ENCODE measurements at regions not wholly inside any gene's neighbourhood (a gene's known extent, or its start where the extent isn't known, plus 50 kb on each side); places are given as distances from the start of the nearest gene placed in this dataset.

DNA sequence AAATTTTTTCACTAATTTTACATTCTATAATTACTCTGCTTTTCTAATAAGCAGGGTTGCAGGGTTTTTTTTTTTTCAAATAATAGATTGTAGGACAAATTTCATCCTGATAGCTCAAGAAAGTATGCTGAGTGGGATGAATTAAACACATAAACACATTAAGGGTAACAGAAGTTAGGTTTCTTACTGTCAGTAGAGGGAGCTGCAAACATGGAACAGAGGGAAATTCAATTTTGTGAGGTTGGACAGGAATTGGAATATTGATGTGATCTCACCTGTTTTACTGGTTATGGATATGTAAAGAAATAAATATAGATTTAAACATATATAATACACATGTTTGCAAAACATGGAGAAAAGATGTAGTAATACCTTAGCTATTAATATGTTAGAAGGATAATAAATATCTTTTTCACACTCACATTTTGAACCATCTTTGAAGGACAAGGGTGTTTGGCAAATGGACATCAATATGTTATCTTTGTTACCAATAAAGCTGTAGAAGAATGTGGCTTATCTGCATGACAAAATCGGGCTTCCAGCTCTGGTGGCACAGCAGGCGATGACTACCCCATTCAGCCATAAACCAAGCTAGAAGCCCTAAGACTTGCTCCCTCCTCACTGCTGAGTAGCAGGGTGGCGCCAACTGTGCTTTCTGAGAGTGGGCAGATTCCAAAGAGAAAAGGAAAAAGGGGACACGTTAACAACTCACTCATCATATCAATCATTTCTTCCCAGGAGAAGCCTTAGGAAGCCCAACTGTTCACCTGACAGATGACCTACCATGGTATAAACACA, 1257.4 kb downstream of the GATA3 start:
- TF ChIP-seq SREBF2 (IDR thresholded peaks at IDR 0.05) (no peak), POLR2A (IDR thresholded peaks at IDR 0.05; ENCODE audit: low read length) (no peak), HOXA7 (CRISPR knock-in tag; IDR thresholded peaks at IDR 0.05) (no peak), SMC3 (IDR thresholded peaks at IDR 0.05) (no peak), ZC3H11A (IDR thresholded peaks at IDR 0.05) (no peak), ESRRA (IDR thresholded peaks at IDR 0.05; ENCODE audit: borderline replicate concordance, low read length) (no peak)
- TF ChIP-seq, protein P1, sequence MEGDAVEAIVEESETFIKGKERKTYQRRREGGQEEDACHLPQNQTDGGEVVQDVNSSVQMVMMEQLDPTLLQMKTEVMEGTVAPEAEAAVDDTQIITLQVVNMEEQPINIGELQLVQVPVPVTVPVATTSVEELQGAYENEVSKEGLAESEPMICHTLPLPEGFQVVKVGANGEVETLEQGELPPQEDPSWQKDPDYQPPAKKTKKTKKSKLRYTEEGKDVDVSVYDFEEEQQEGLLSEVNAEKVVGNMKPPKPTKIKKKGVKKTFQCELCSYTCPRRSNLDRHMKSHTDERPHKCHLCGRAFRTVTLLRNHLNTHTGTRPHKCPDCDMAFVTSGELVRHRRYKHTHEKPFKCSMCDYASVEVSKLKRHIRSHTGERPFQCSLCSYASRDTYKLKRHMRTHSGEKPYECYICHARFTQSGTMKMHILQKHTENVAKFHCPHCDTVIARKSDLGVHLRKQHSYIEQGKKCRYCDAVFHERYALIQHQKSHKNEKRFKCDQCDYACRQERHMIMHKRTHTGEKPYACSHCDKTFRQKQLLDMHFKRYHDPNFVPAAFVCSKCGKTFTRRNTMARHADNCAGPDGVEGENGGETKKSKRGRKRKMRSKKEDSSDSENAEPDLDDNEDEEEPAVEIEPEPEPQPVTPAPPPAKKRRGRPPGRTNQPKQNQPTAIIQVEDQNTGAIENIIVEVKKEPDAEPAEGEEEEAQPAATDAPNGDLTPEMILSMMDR (IDR thresholded peaks at IDR 0.05): peak; percentile 18; the same call in 1 of the 3 replicates
- TF ChIP-seq, protein P2, sequence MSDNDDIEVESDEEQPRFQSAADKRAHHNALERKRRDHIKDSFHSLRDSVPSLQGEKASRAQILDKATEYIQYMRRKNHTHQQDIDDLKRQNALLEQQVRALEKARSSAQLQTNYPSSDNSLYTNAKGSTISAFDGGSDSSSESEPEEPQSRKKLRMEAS (IDR thresholded peaks at IDR 0.05): no peak
- TF ChIP-seq, protein P3, sequence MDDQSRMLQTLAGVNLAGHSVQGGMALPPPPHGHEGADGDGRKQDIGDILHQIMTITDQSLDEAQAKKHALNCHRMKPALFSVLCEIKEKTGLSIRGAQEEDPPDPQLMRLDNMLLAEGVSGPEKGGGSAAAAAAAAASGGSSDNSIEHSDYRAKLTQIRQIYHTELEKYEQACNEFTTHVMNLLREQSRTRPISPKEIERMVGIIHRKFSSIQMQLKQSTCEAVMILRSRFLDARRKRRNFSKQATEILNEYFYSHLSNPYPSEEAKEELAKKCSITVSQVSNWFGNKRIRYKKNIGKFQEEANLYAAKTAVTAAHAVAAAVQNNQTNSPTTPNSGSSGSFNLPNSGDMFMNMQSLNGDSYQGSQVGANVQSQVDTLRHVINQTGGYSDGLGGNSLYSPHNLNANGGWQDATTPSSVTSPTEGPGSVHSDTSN (IDR thresholded peaks at IDR 0.05): no peak
